ENCODE measurements at regions not wholly inside any gene's neighbourhood (a gene's known extent, or its start where the extent isn't known, plus 50 kb on each side); places are given as distances from the start of the nearest gene placed in this dataset.

GRCh38 chr4:169921237-169921636 is 105.0 kb downstream of the MFAP3L start:
- intact Hi-C loops (cut with micrococcal nuclease) = no loop called here
- CTCF ChIA-PET = interaction anchor here (1.0 kb wide), 1 partner anchor 11 kb away, joined by 3 read pairs; no protein-coding TSS in a partner anchor

More at GRCh38 chr4:169921237-169921636, 105.0 kb downstream of the MFAP3L start:
- Histone ChIP-seq H3K18ac (ENCODE audit: low read depth, low read length) (no peak overlapping the region), H2AK5ac (ENCODE audit: low read depth, low read length) (no peak overlapping the region), H3K27ac (ENCODE audit: insufficient read depth, low read length) (no peak overlapping the region), H2BK5ac (ENCODE audit: low read depth, low read length, poor library complexity, severe bottlenecking) (no peak overlapping the region), H3K79me1 (ENCODE audit: low read depth in 1 of 2, low read length in 2 of 2) (no peaks in the 10 kb centered on the region), H2AK9ac (replicated peaks; ENCODE audit: low read depth, low read length, poor library complexity) (no peak overlapping the region), H2BK120ac (ENCODE audit: low read depth, low read length) (no peak overlapping the region), H3K36me3 (ENCODE audit: control insufficient read depth, insufficient read depth, low read length) (no peaks in the 10 kb centered on the region), H3K27me3 (ENCODE audit: control insufficient read depth, insufficient read depth, low read length) (no peaks in the 10 kb centered on the region), H3K4me3 (ENCODE audit: insufficient read depth, low read depth, low read length) (no peak overlapping the region), H4K91ac (ENCODE audit: insufficient read depth, low read depth, low read length) (no peak overlapping the region), H3K56ac (ENCODE audit: extremely low read depth, insufficient read depth, low read length) (no peak overlapping the region), H4K8ac (ENCODE audit: low read depth in 2 of 2, low read length in 2 of 2) (no peak overlapping the region), H3K23ac (ENCODE audit: low read depth, low read length) (no peak overlapping the region), H2AFZ (replicated peaks; ENCODE audit: low read length, poor library complexity) (no peak overlapping the region), H3K9me1 (ENCODE audit: insufficient read depth, low read length) (no peaks in the 10 kb centered on the region), H3K4me2 (ENCODE audit: low read depth, low read length) (no peak overlapping the region), H3K9ac (ENCODE audit: low read depth, low read length) (no peak overlapping the region), H4K5ac (ENCODE audit: low read depth, low read length) (no peak overlapping the region), H3K4me1 (ENCODE audit: control insufficient read depth, insufficient read depth, low read length) (no peaks in the 10 kb centered on the region), H3K14ac (replicated peaks; ENCODE audit: low read depth, low read length) (no peak overlapping the region), H4K20me1 (ENCODE audit: insufficient read depth, low read length) (no peaks in the 10 kb centered on the region), H3K9me3 (ENCODE audit: control insufficient read depth, insufficient read depth, low read length) (no peaks in the 10 kb centered on the region), H2BK20ac (ENCODE audit: low read depth, low read length) (no peak overlapping the region), H2BK15ac (ENCODE audit: low read depth, low read length) (no peak overlapping the region), H3K4ac (ENCODE audit: low read depth, low read length) (no peak overlapping the region)
- no peak for ATAC-seq (ENCODE audit: low read depth)
- DNase-seq = no peak
- no TSS peak for BruUV-seq (replicated peaks)
- in situ Hi-C loops (cut with MboI; ENCODE audit: low sequenced_read_pairs) = no loop called here
- WGBS, 2 experiments (ENCODE audit: extremely low coverage in 2 of 2, insufficient read length in 1 of 2) = no CpG with 5 or more reads among the region's 9 CpGs
- TF ChIP-seq MXI1 (IDR thresholded peaks at IDR 0.05; ENCODE audit: borderline replicate concordance, low read depth, low read length) = no peak
- TF ChIP-seq CEBPB (IDR thresholded peaks at IDR 0.05; ENCODE audit: low read depth, low read length) = no peak
- no peak for TF ChIP-seq ELK1 (IDR thresholded peaks at IDR 0.05; ENCODE audit: borderline replicate concordance, low read depth, low read length)
- TF ChIP-seq USF2 (IDR thresholded peaks at IDR 0.05; ENCODE audit: low read depth, low read length) = no peak
- TF ChIP-seq FOS (IDR thresholded peaks at IDR 0.05; ENCODE audit: low read depth, low read length) = no peak
- no peak for TF ChIP-seq CTCF (conservative IDR thresholded peaks at IDR 0.05; ENCODE audit: low read depth, low read length)
- TF ChIP-seq BHLHE40 (IDR thresholded peaks at IDR 0.05; ENCODE audit: low read depth, low read length) = no peak
- TF ChIP-seq NFE2L2 (IDR thresholded peaks at IDR 0.05; ENCODE audit: low read depth, low read length) = no peak
- no peak for TF ChIP-seq RCOR1 (IDR thresholded peaks at IDR 0.05; ENCODE audit: insufficient replicate concordance, low read length)
- no peak for TF ChIP-seq CHD1 (IDR thresholded peaks at IDR 0.05; ENCODE audit: low read depth, low read length)
- no peak for TF ChIP-seq RAD21 (IDR thresholded peaks at IDR 0.05; ENCODE audit: low read length)
- no peak for TF ChIP-seq MAFK (IDR thresholded peaks at IDR 0.05; ENCODE audit: low read depth, low read length)
- TF ChIP-seq MAZ (IDR thresholded peaks at IDR 0.05; ENCODE audit: borderline replicate concordance, low read depth, low read length) = no peak
- no peak for TF ChIP-seq POLR2A (IDR thresholded peaks at IDR 0.05; ENCODE audit: low read depth, low read length)
- dilution Hi-C loops (cut with HindIII; ENCODE audit: low sequenced_read_pairs, unreplicated experiment) = no loop called here
- POLR2A ChIA-PET (ENCODE audit: unreplicated experiment) = no interaction called here

Measured in IMR-90 (cell line).